SJSA1 (cell line): ENCODE measurements at regions not wholly inside any gene's neighbourhood (a gene's known extent, or its start where the extent isn't known, plus 50 kb on each side); places are given as distances from the start of the nearest gene placed in this dataset.
A peak's percentile ranks its signal among the peaks of the same experiment; 100 is the strongest.

ENCODE experiments used
- DNase-seq, 2 experiments: peaks; one replicate each; pipeline ENCODE4 v3.0.0-alpha.2; 2015 to 2020; ENCODE audit warnings: low spot score in 2 of 2, low read depth in 1 of 2
- H3K27ac ChIP-seq: fragments of 250-450 bp; sonication (Bioruptor Pico); 2 replicates; pipeline ENCODE4 v1.5.1; 2020; ENCODE audit warnings: mild to moderate bottlenecking, moderate library complexity
- H3K27me3 ChIP-seq: fragments of 250-450 bp; sonication (Bioruptor Pico); replicated peaks from 2 replicates; pipeline ENCODE4 v1.5.1; 2020; ENCODE audit warnings: mild to moderate bottlenecking, moderate library complexity
- H3K36me3 ChIP-seq: fragments of 250-450 bp; sonication (Bioruptor Pico); 2 replicates; pipeline ENCODE4 v1.5.1; 2020; ENCODE audit warnings: mild to moderate bottlenecking
- H3K4me1 ChIP-seq: fragments of 250-450 bp; sonication (Bioruptor Pico); replicated peaks from 2 replicates; pipeline ENCODE4 v1.6.1; 2021; ENCODE audit warnings: mild to moderate bottlenecking
- H3K4me3 ChIP-seq: fragments of 250-450 bp; sonication (Bioruptor Pico); 2 replicates; pipeline ENCODE4 v1.5.1; 2020; ENCODE audit warnings: mild to moderate bottlenecking
- H3K9me3 ChIP-seq: fragments of 250-450 bp; sonication (Bioruptor Pico); replicated peaks from 2 replicates; pipeline ENCODE4 v1.5.1; 2020; ENCODE audit warnings: mild to moderate bottlenecking

DNA sequence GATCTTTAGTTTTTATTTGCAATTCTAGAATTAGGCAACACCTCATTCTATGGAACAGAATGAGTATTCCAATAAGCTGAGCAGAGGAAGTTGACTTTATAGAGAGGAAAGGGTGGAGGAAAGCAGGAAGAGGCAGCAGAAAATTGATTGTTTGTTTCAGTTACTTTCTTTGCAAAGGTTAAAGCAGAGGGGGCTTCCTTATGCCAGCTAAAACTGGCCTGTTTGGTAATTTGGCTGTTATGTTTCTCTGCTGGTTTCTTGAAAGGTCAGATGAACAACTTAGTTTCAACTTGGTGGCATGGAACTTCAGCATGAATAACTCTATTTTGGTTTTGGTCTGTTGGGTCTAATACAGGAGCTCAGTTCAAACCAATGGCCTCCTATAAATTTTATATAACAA is 190.9 kb upstream of the IL12A start:
- Histone ChIP-seq H3K4me3 (no peak overlapping the region), H3K4me1 (peaks cover 36% of the 10 kb centered on the region), H3K27ac (0 out of 2 replicates have a peak overlapping the region, but pooled peaks have one; percentile 56), H3K9me3 (no peaks in the 10 kb centered on the region), H3K36me3 (peaks cover 10% of the 10 kb centered on the region; the same call in 1 of the 2 replicates), H3K27me3 (no peaks in the 10 kb centered on the region)
- no peak for DNase-seq

DNA sequence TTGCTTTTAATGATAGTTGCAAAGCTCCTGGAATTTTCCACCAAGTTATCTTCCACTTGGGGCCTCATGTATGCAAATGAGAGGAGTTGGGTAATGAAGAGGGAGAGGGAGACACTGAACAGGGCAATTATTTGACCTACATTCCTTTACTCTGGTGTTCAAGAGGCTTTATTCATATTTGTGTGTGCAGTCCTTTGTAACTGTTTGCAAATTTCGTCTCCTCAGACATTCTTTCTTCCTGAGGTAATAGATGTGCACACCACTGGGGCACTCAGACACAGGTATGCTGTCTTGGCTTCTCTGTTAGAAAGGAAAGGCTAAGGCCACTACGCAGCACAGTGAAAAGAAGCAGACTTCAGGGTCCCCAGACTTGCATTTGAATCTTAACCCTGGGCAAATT is 189.7 kb upstream of the IL12A start:
- peak in 1 of 2 experiments; percentile 34 for DNase-seq
- Histone ChIP-seq H3K9me3 (no peaks in the 10 kb centered on the region), H3K36me3 (peaks cover 18% of the 10 kb centered on the region; the same call in 1 of the 2 replicates), H3K27ac (peak overlapping the region; percentile 33), H3K4me1 (peaks cover 44% of the 10 kb centered on the region), H3K27me3 (no peaks in the 10 kb centered on the region), H3K4me3 (no peak overlapping the region)

DNA sequence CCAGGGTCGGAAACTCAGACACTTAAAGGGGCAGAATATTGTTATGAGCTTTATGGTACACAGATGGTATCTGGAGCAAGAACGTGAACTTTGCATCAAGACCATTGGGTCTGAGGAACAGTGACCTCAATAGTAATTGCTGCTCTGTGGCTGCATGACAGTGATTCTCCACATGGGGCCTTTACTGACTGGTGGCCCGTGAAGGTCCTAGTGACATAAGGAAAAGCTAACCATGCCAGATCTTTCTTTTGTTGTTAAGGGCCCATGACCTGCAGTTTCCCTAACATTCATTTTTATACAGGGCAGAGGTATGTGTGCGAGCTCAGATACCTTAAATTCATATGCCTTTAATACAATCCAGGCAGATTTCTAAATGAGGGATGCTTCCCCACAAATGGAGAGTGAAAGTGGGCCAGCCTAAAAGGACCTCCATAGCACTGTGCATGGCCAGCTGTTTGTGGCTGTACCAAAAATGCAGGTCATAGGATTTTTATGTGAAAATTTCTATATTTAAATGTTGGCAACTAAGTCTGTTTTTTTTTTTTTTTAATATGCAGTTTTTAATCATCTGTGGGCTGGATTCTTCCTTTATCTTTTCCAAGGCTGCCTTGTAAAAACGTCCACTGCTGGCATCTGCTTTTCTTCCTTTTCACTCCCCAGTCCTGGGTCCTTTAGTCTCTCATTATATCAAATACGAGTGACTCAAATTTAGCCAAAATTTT is 188.0 kb upstream of the IL12A start:
- Histone ChIP-seq H3K27ac (no peak overlapping the region), H3K9me3 (no peaks in the 10 kb centered on the region), H3K4me1 (peaks cover 53% of the 10 kb centered on the region), H3K4me3 (no peak overlapping the region), H3K36me3 (peaks cover 21% of the 10 kb centered on the region), H3K27me3 (no peaks in the 10 kb centered on the region)
- DNase-seq = no peak

DNA sequence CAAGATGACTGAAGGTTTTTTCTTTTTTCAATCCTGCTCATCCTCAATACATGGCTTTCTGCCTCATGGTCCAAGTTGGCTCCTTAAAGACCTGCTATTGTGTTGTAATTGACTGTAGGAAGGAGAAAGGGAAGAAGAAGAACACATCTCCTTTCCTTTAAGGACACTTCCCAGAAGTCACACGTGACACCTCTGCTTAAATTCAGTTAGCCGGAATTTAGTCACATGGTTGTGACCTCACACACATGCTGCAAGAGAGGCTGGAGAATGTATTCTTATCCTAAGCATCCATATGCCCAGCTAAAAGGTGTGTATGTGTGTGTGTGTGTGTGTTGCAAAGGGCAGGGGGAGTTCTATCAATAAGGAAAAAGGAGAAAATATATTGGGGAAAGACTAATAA is 185.8 kb upstream of the IL12A start:
- Histone ChIP-seq H3K4me1 (peaks cover 33% of the 10 kb centered on the region), H3K27ac (no peak overlapping the region), H3K4me3 (no peak overlapping the region), H3K36me3 (peaks cover 19% of the 10 kb centered on the region), H3K27me3 (no peaks in the 10 kb centered on the region), H3K9me3 (no peaks in the 10 kb centered on the region)
- DNase-seq = no peak

DNA sequence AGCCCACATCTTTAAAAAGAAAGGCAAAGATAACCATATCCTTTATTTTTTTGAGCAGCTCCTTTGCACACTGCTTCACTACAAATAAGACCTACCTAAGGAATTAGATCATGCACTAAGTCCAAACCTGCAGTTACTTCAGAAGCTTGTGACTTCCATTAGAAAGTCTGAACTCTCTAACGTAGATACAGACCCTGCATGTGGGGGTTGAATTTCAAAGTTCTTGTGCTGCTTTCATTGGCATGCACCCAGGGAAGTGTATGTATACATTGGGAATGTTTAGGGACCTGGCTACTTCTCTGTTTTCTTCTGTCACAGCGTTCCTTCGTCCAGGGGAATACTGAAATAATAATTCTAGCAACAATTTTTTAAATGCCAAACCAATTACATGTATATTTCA is 185.2 kb upstream of the IL12A start:
- no peaks in the 10 kb centered on the region for H3K9me3 ChIP-seq
- peaks cover 27% of the 10 kb centered on the region for H3K4me1 ChIP-seq
- no peak overlapping the region for H3K4me3 ChIP-seq
- no peak for DNase-seq
- H3K27me3 ChIP-seq = no peaks in the 10 kb centered on the region
- no peak overlapping the region for H3K27ac ChIP-seq
- peaks cover 16% of the 10 kb centered on the region for H3K36me3 ChIP-seq

GRCh38 chr3:159804726-159805410 is 183.8 kb upstream of the IL12A start:
- H3K27me3 ChIP-seq = no peaks in the 10 kb centered on the region
- H3K36me3 ChIP-seq = peaks cover 11% of the 10 kb centered on the region
- no peak overlapping the region for H3K27ac ChIP-seq
- H3K9me3 ChIP-seq = no peaks in the 10 kb centered on the region
- peak; percentile 51 to 73 for DNase-seq
- peaks cover 17% of the 10 kb centered on the region for H3K4me1 ChIP-seq
- no peak overlapping the region for H3K4me3 ChIP-seq

- no peaks in the 10 kb centered on the region for H3K9me3 ChIP-seq
- H3K27me3 ChIP-seq = no peaks in the 10 kb centered on the region
- no peak overlapping the region for H3K4me3 ChIP-seq
- DNase-seq = no peak
- H3K27ac ChIP-seq = no peak overlapping the region
- H3K36me3 ChIP-seq = peaks cover 11% of the 10 kb centered on the region
- H3K4me1 ChIP-seq = peaks cover 17% of the 10 kb centered on the region
Observed at GRCh38 chr3:159805411-159805772, 183.2 kb upstream of the IL12A start.

DNA sequence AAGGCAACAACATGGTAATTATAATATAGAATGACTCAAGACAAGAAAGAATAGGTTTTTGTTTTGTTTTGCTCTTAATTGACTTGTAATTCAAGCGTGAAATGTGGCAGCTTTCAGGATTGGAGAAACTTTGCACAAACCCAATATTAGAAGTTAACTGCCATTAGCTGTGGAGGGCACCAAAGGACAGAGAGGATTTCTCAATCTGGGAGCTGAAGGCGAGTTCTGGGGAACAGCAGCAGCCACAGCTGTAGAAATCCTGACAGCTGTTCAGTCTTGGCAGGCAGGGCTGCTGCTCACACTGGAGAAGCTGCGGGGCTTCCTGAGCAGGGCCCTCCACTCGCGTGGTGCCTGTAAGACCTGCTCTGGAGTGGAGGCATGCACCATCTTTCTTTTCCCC is 182.2 kb upstream of the IL12A start:
- H3K27me3 ChIP-seq = no peaks in the 10 kb centered on the region
- no peak overlapping the region for H3K4me3 ChIP-seq
- no peak for DNase-seq
- no peaks in the 10 kb centered on the region for H3K9me3 ChIP-seq
- H3K4me1 ChIP-seq = peaks cover 17% of the 10 kb centered on the region
- peaks cover 11% of the 10 kb centered on the region for H3K36me3 ChIP-seq
- H3K27ac ChIP-seq = no peak overlapping the region

DNA sequence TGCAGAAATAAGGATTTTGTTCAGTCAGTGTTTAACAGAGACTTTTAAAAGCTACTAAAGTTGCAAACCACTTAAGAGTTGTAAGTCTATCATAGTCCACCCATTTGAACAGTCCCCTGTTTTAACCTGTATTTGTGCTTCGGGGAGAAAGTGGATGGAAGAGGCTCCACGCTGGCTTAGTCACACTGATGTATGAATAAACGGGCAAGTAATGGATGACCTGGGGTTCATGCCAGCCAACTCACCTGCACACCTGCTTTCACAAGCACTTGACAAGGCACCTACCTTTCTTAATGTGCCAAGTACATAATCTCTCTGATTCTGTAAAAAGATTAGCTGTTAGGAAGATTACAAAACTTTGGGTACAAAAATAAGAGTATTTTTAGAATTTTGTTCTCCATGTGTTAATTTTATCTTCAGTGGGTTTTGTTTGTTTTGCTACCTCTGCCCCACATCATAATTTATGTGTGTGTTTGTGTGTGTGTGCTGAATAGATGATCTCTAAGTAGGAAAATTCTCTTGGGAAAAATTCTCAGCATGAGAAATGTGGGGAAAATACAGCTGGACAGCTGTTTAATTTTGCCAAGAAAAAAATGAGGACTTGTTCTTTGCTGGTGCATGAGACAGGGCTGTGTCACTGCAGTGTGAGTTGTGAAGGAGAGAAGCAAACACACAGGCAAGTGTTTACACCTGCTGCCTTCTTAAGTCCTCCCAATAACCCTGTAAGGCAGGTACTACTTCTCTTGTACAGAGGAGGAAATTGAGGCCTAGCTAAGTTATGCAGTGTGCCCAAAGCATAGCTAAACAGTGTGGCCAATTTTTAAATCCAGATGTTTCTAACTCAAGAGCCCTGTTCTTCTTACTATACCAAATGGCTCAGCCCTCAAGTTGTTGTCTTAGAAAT is 181.2 kb upstream of the IL12A start:
- DNase-seq = no peak
- no peak overlapping the region for H3K4me3 ChIP-seq
- no peaks in the 10 kb centered on the region for H3K27me3 ChIP-seq
- peaks cover 17% of the 10 kb centered on the region for H3K4me1 ChIP-seq
- no peak overlapping the region for H3K27ac ChIP-seq
- H3K9me3 ChIP-seq = no peaks in the 10 kb centered on the region
- peaks cover 11% of the 10 kb centered on the region for H3K36me3 ChIP-seq

- peak in 1 of 2 experiments; percentile 29 for DNase-seq
- 0 out of 2 replicates have a peak, but pooled peaks cover 3% of the 10 kb centered on the region for H3K36me3 ChIP-seq
- no peaks in the 10 kb centered on the region for H3K9me3 ChIP-seq
- peaks cover 8% of the 10 kb centered on the region for H3K4me1 ChIP-seq
- no peaks in the 10 kb centered on the region for H3K27me3 ChIP-seq
- H3K4me3 ChIP-seq = no peak overlapping the region
- H3K27ac ChIP-seq = no peak overlapping the region
Observed at GRCh38 chr3:159813822-159814531, 174.7 kb upstream of the IL12A start.

- no peaks in the 10 kb centered on the region for H3K27me3 ChIP-seq
- DNase-seq = no peak
- no peak overlapping the region for H3K4me3 ChIP-seq
- H3K9me3 ChIP-seq = no peaks in the 10 kb centered on the region
- H3K27ac ChIP-seq = no peak overlapping the region
- peaks cover 19% of the 10 kb centered on the region for H3K4me1 ChIP-seq
- 0 out of 2 replicates have a peak, but pooled peaks cover 3% of the 10 kb centered on the region for H3K36me3 ChIP-seq
Observed at GRCh38 chr3:159816512-159816911, 172.1 kb upstream of the IL12A start.

- Histone ChIP-seq H3K36me3 (0 out of 2 replicates have a peak, but pooled peaks cover 3% of the 10 kb centered on the region), H3K4me3 (no peak overlapping the region)
- DNase-seq = no peak
Observed at GRCh38 chr3:159817126-159817525, 171.5 kb upstream of the IL12A start.

DNA sequence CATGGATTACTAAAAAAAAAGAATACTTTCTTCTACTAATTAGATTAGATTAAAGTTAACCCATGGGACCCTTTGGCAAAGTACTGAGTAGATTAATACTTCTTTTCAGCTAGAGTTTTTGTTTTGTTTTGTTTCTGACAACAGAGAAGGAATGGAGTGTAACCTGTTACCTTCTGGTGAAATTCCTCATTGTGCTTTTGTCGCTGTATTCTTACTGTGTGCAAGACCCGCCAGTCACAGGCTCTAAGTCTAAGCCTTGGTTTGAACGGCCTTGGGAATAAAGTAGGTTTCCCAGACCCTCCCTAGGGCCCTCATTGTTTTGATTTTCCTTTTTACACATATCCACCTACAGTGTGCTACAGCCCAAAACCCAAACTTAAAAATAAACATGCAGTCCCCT is 171.1 kb upstream of the IL12A start:
- no peak overlapping the region for H3K4me3 ChIP-seq
- no peak overlapping the region for H3K27ac ChIP-seq
- DNase-seq = no peak
- no peaks in the 10 kb centered on the region for H3K27me3 ChIP-seq
- 0 out of 2 replicates have a peak, but pooled peaks cover 3% of the 10 kb centered on the region for H3K36me3 ChIP-seq
- H3K4me1 ChIP-seq = peaks cover 21% of the 10 kb centered on the region
- no peaks in the 10 kb centered on the region for H3K9me3 ChIP-seq

More at GRCh38 chr3:159817126-159817525, 171.5 kb upstream of the IL12A start:
- H3K9me3 ChIP-seq = no peaks in the 10 kb centered on the region
- no peaks in the 10 kb centered on the region for H3K27me3 ChIP-seq
- H3K4me1 ChIP-seq = peaks cover 21% of the 10 kb centered on the region
- no peak overlapping the region for H3K27ac ChIP-seq
